DOHH2 (cell line): ENCODE measurements at regions not wholly inside any gene's neighbourhood (a gene's known extent, or its start where the extent isn't known, plus 50 kb on each side); places are given as distances from the start of the nearest gene placed in this dataset.

Experiments
- H3F3A ChIP-seq: fragments of 200-600 bp; sonication (generic), shearing (Covaris generic); 2 replicates; pipeline ENCODE4 v1.6.0; 2016; ENCODE audit warnings: antibody characterized with exemption, mild to moderate bottlenecking; ENCODE audit not compliant: control insufficient read depth, insufficient read depth
- H3K27ac ChIP-seq: fragments of 200-600 bp; sonication (generic); 2 replicates; pipeline ENCODE4 v1.5.1; 2014; ENCODE audit warnings: low read depth, mild to moderate bottlenecking, low read length, moderate library complexity
- H3K27me3 ChIP-seq: fragments of 200-600 bp; sonication (generic); 2 replicates; pipeline ENCODE4 v1.6.1; 2014; ENCODE audit warnings: mild to moderate bottlenecking, low read length, mixed read lengths; ENCODE audit not compliant: control insufficient read depth
- H3K36me3 ChIP-seq: fragments of 200-600 bp; sonication (generic); 2 replicates; pipeline ENCODE4 v1.6.1; 2014; ENCODE audit warnings: mild to moderate bottlenecking, low read length, moderate library complexity, mixed read lengths; ENCODE audit not compliant: control insufficient read depth
- H3K4me1 ChIP-seq: fragments of 200-600 bp; sonication (generic); 2 replicates; pipeline ENCODE4 v1.6.1; 2014; ENCODE audit warnings: mild to moderate bottlenecking, low read length, mixed read lengths; ENCODE audit not compliant: control insufficient read depth
- H3K4me2 ChIP-seq: fragments of 200-600 bp; sonication (generic); 2 replicates; pipeline ENCODE4 v1.6.0; 2014; ENCODE audit warnings: mild to moderate bottlenecking, low read length, moderate library complexity
- H3K4me3 ChIP-seq: fragments of 200-600 bp; sonication (generic); 2 replicates; pipeline ENCODE4 v1.5.1; 2014; ENCODE audit warnings: mild to moderate bottlenecking, low read length, mixed read lengths
- H3K79me2 ChIP-seq: fragments of 200-600 bp; sonication (generic); 2 replicates; pipeline ENCODE4 v1.6.1; 2014; ENCODE audit warnings: mild to moderate bottlenecking, low read length, mixed read lengths; ENCODE audit not compliant: control insufficient read depth
- H3K9me2 ChIP-seq: fragments of 200-600 bp; sonication (generic); replicated peaks from 2 replicates; pipeline ENCODE4 v1.6.1; 2014; ENCODE audit warnings: mild to moderate bottlenecking, low read length, mixed read lengths; ENCODE audit not compliant: control insufficient read depth
- H3K9me3 ChIP-seq: fragments of 200-600 bp; sonication (generic); 2 replicates; pipeline ENCODE4 v1.6.1; 2014; ENCODE audit warnings: antibody characterized with exemption, low read length, mixed read lengths; ENCODE audit not compliant: control insufficient read depth, insufficient read depth
- H4K20me1 ChIP-seq: fragments of 200-600 bp; sonication (generic); 2 replicates; pipeline ENCODE4 v1.6.0; 2014; ENCODE audit warnings: low read depth, mild to moderate bottlenecking, antibody characterized with exemption, low read length, moderate library complexity; ENCODE audit not compliant: control insufficient read depth, insufficient read depth
- EZH2phosphoT487 ChIP-seq: fragments of 200-600 bp; sonication (generic); IDR thresholded peaks from 2 replicates; pipeline ENCODE4 v1.6.1; 2017; ENCODE audit warnings: borderline replicate concordance, mild to moderate bottlenecking, antibody characterized with exemption, low read length, moderate library complexity, mixed read lengths
- TF ChIP-seq, protein P1 (sequence below): fragments of 200-600 bp; sonication (generic); IDR thresholded peaks from one replicate; pipeline ENCODE4 v1.5.1; 2014; ENCODE audit warnings: antibody characterized with exemption, mild to moderate bottlenecking, low read depth, low read length; ENCODE audit not compliant: poor library complexity, severe bottlenecking

DNA sequence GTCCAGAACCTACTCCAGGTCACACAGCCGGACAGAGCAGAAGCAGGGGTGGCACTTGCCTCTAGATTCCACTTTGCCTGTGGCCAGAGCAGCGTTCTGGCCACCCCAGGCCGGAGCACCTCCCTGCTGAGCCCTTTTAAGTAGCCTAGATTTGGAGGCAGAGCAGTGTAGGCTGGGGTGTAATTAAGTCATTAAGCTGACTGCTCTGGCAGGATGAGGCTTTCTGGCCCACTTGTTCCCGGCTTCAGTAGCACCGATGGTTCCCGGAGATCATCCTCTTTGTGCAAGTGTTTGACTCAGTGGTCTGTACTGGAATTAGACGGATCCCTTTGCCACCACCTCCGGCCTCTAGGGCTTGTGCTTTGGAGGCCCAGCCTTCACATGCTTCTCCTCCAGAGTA lies 281.9 kb upstream of the ANKRD55 start:
- H3K79me2 ChIP-seq, result no peaks in the 10 kb centered on the region
- peaks cover 10% of the 10 kb centered on the region for H3K4me1 ChIP-seq
- H3K4me3 ChIP-seq, result no peak overlapping the region
- H3K36me3 ChIP-seq, result no peaks in the 10 kb centered on the region
- no peaks in the 10 kb centered on the region for H3F3A ChIP-seq
- no peaks in the 10 kb centered on the region for H3K27me3 ChIP-seq
- no peaks in the 10 kb centered on the region for H4K20me1 ChIP-seq
- H3K4me2 ChIP-seq, result no peak overlapping the region
- no peak for TF ChIP-seq EZH2phosphoT487
- no peaks in the 10 kb centered on the region for H3K9me2 ChIP-seq
- H3K27ac ChIP-seq, result no peak overlapping the region
- H3K9me3 ChIP-seq, result no peaks in the 10 kb centered on the region

DNA sequence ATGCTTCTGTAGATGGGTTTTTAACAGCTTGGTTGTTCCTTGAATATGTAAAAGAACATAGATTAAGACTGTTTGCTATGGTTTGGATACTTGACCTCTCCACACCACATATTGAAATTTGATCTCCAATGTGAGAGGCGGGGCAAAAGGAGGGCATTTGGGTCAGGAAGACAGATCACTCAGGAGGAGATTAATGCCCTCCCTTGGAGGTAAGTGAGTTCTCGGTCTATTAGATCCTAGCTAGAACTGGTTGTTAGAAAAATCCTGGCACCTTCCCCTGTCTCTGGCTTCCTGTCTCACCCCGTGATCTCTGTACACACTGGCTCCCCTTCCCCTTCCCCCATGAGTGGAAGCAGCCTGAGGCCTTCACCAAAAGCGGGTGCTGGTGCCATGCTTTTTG lies 281.1 kb upstream of the ANKRD55 start:
- no peak overlapping the region for H3K27ac ChIP-seq
- H3F3A ChIP-seq, result no peaks in the 10 kb centered on the region
- H4K20me1 ChIP-seq, result no peaks in the 10 kb centered on the region
- H3K4me1 ChIP-seq, result peaks cover 10% of the 10 kb centered on the region
- no peaks in the 10 kb centered on the region for H3K9me2 ChIP-seq
- TF ChIP-seq, protein P1, sequence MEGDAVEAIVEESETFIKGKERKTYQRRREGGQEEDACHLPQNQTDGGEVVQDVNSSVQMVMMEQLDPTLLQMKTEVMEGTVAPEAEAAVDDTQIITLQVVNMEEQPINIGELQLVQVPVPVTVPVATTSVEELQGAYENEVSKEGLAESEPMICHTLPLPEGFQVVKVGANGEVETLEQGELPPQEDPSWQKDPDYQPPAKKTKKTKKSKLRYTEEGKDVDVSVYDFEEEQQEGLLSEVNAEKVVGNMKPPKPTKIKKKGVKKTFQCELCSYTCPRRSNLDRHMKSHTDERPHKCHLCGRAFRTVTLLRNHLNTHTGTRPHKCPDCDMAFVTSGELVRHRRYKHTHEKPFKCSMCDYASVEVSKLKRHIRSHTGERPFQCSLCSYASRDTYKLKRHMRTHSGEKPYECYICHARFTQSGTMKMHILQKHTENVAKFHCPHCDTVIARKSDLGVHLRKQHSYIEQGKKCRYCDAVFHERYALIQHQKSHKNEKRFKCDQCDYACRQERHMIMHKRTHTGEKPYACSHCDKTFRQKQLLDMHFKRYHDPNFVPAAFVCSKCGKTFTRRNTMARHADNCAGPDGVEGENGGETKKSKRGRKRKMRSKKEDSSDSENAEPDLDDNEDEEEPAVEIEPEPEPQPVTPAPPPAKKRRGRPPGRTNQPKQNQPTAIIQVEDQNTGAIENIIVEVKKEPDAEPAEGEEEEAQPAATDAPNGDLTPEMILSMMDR, result no peak
- TF ChIP-seq EZH2phosphoT487, result no peak
- no peak overlapping the region for H3K4me2 ChIP-seq
- H3K79me2 ChIP-seq, result no peaks in the 10 kb centered on the region
- no peaks in the 10 kb centered on the region for H3K27me3 ChIP-seq
- H3K9me3 ChIP-seq, result no peaks in the 10 kb centered on the region
- H3K4me3 ChIP-seq, result no peak overlapping the region
- no peaks in the 10 kb centered on the region for H3K36me3 ChIP-seq

DNA sequence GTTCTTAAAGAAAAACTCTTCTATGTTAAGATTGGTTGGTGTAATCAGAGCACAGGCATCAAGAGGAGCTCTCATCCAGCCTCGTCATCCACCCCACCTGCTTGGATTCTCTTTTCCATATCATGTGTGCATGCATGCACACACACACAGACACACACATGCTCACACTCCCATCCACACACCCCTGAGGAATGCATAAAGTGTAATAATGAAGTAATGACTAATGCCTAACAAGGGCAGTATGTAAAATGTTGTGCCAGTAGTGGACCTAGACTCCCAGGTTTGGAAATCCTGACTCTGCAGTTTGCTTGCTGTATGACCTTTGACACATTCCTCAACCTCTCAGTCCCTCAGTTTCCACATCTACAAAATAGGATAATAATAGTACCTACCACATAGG lies 280.0 kb upstream of the ANKRD55 start:
- no peak for TF ChIP-seq EZH2phosphoT487
- TF ChIP-seq, protein P1, result no peak
- H3K9me2 ChIP-seq, result no peaks in the 10 kb centered on the region
- H3K27ac ChIP-seq, result no peak overlapping the region
- no peaks in the 10 kb centered on the region for H3F3A ChIP-seq
- no peak overlapping the region for H3K4me2 ChIP-seq
- no peaks in the 10 kb centered on the region for H3K27me3 ChIP-seq
- no peaks in the 10 kb centered on the region for H3K36me3 ChIP-seq
- no peaks in the 10 kb centered on the region for H3K79me2 ChIP-seq
- H3K4me1 ChIP-seq, result peaks cover 10% of the 10 kb centered on the region
- no peak overlapping the region for H3K4me3 ChIP-seq
- no peaks in the 10 kb centered on the region for H4K20me1 ChIP-seq
- H3K9me3 ChIP-seq, result no peaks in the 10 kb centered on the region

DNA sequence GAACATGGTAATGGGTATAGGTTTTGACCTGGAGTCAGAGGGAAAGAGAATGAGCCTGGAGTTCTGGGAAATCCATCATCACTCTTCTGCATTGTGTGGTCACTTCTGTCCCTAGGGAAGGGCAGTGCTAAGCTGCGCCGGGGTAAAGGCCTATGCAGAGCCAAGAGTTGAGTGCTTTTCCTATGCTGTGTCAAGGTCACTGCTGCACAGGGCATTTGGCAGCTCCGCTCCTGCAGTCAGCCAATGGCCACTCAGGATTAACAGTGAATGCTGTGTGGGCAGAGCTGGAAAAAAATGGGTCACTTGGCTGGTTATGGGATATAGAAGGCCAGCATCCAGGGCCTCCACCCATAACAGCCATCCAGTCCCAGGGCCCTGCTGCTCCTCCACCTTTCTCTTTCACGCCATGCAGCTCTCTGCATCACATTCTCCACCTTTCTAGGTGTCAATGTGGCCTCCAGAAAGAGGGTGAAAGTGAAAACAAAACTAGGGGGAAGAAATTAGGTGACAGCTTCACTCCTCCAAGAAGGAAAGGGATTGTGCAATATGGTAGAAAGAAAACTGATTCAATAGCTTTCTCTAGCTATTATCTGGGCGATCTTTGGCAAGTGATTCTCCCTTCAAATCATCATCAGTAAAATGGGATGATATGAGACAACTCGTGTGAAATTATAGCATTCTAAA lies 279.3 kb upstream of the ANKRD55 start:
- H3F3A ChIP-seq, result no peaks in the 10 kb centered on the region
- H3K9me2 ChIP-seq, result no peaks in the 10 kb centered on the region
- no peak overlapping the region for H3K27ac ChIP-seq
- no peaks in the 10 kb centered on the region for H3K36me3 ChIP-seq
- H4K20me1 ChIP-seq, result no peaks in the 10 kb centered on the region
- no peaks in the 10 kb centered on the region for H3K9me3 ChIP-seq
- no peak for TF ChIP-seq EZH2phosphoT487
- TF ChIP-seq, protein P1, result no peak
- H3K4me3 ChIP-seq, result no peak overlapping the region
- no peaks in the 10 kb centered on the region for H3K27me3 ChIP-seq
- no peaks in the 10 kb centered on the region for H3K79me2 ChIP-seq
- peaks cover 10% of the 10 kb centered on the region for H3K4me1 ChIP-seq
- no peak overlapping the region for H3K4me2 ChIP-seq
